ENCODE measurements at regions not wholly inside any gene's neighbourhood (a gene's known extent, or its start where the extent isn't known, plus 50 kb on each side); places are given as distances from the start of the nearest gene placed in this dataset.
A peak's percentile ranks its signal among the peaks of the same experiment; 100 is the strongest.
"Not testable (repeated sequence)": the region's sequence is repeated elsewhere in the genome, so short reads cannot be mapped to it uniquely, and the experiment has no call there.

DNA sequence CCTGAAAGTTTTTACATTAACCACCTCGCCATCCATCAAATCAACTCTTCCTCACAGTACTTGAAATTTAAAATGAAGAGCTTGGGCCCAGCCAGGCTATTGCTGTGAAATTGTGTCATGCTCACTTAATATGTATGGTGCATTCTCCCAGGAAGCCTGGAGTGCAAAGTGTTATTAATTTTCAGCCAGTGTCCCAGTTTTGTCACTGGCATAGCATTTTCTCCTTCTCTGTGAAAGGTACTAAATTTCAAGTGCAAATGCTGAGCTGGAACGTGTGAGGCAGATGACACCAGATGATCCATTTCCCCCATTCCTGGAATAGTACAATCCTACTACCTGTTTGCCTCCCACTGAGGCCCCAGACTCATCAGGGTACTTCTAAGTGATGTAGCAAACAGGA lies 397.6 kb upstream of the ACTBL2 start:
- H3K4me1 ChIP-seq, result no peaks in the 10 kb centered on the region

DNA sequence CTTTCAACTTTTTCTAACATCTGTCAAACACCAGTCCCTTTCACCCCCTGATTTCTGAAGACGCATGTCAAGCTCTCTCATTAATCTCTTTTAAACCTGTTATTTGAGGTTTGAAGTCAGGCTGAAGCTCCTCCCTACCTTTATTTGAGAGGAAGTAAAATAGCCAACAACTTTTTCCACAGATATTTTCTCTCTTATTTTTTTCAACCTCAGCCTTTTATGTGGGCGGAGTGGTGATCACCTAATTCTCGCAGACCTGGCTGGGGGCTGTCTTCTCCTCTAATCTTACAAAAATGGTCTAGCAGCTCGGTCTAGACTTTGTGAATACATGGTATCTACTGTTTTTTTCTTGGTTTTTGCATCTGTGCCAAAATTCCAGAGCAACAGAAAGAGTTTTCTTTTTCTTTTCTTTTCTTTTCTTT lies 395.7 kb upstream of the ACTBL2 start:
- H3K27me3 ChIP-seq (ENCODE audit: low read depth), result no peaks in the 10 kb centered on the region
- no peaks in the 10 kb centered on the region for H3K4me1 ChIP-seq
- intact Hi-C loops (cut with micrococcal nuclease), result no loop called here
- H3K9me3 ChIP-seq (replicated peaks), result no peaks in the 10 kb centered on the region
- TF ChIP-seq CTCF (IDR thresholded peaks at IDR 0.05; ENCODE audit: borderline replicate concordance), result no peak
- no peak for DNase-seq
- H3K27ac ChIP-seq (replicated peaks), result no peak overlapping the region
- H3K36me3 ChIP-seq, result no peaks in the 10 kb centered on the region
- H3K4me3 ChIP-seq, result no peak overlapping the region

More for the DNA sequence above, 397.6 kb upstream of the ACTBL2 start:
- H3K36me3 ChIP-seq, result no peaks in the 10 kb centered on the region
- no peak for TF ChIP-seq CTCF (IDR thresholded peaks at IDR 0.05; ENCODE audit: borderline replicate concordance)
- DNase-seq, result no peak
- no peak overlapping the region for H3K27ac ChIP-seq (replicated peaks)
- no peaks in the 10 kb centered on the region for H3K27me3 ChIP-seq (ENCODE audit: low read depth)
- H3K9me3 ChIP-seq (replicated peaks), result no peaks in the 10 kb centered on the region
- no peak overlapping the region for H3K4me3 ChIP-seq
- intact Hi-C loops (cut with micrococcal nuclease), result loop anchor here (5.0 kb wide), 1 partner anchor 103 kb away; no protein-coding TSS in a partner anchor

- no peak overlapping the region for H3K4me3 ChIP-seq
- DNase-seq, result no peak
- peaks cover 6% of the 10 kb centered on the region for H3K9me3 ChIP-seq (replicated peaks)
- H3K27me3 ChIP-seq (ENCODE audit: low read depth), result no peaks in the 10 kb centered on the region
- intact Hi-C loops (cut with micrococcal nuclease), result no loop called here
- no peak for TF ChIP-seq CTCF (IDR thresholded peaks at IDR 0.05; ENCODE audit: borderline replicate concordance)
- H3K27ac ChIP-seq (replicated peaks), result no peak overlapping the region
- no peaks in the 10 kb centered on the region for H3K4me1 ChIP-seq
- H3K36me3 ChIP-seq, result no peaks in the 10 kb centered on the region
Observed at GRCh38 chr5:57871496-57871895, 388.9 kb upstream of the ACTBL2 start.

DNA sequence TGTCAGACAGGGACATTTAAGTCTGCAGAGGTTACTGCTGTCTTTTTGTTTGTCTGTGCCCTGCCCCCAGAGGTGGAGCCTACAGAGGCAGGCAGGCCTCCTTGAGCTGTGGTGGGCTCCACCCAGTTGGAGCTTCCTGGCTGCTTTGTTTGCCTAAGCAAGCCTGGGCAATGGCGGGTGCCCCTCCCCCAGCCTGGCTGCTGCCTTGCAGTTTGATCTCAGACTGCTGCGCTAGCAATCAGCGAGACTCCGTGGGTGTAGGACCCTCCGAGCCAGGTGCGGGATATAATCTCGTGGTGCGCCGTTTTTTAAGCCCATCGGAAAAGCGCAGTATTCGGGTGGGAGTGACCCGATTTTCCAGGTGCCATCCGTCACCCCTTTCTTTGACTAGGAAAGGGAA lies 387.7 kb upstream of the ACTBL2 start:
- H3K36me3 ChIP-seq; H3K4me1 ChIP-seq; intact Hi-C loops (cut with micrococcal nuclease); H3K9me3 ChIP-seq (replicated peaks); H3K4me3 ChIP-seq; DNase-seq; H3K27ac ChIP-seq (replicated peaks); H3K27me3 ChIP-seq (ENCODE audit: low read depth): not testable (repeated sequence)

DNA sequence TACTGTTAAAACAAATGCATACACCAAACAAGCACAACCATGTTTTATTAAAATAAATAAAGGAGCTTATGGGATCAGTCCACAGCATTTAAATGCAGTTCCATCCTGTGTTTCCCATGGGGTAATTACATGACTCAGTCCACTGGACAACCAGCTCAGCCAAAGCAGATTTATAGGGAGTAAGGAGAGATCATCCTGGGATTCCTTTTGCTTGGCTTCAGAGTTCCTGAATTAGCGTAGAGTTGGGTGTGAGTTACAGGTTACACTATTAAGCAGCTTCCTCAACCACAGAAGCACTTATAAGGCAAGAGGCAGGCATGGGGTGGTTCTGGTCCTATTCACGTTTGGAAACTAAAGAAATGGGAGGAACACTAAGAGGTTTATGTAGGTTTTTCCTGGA lies 381.1 kb upstream of the ACTBL2 start:
- Histone ChIP-seq H3K4me1 (peaks cover 14% of the 10 kb centered on the region), H3K27ac (replicated peaks) (no peak overlapping the region), H3K27me3 (ENCODE audit: low read depth) (no peaks in the 10 kb centered on the region), H3K4me3 (no peak overlapping the region), H3K36me3 (no peaks in the 10 kb centered on the region), H3K9me3 (replicated peaks) (no peaks in the 10 kb centered on the region)
- TF ChIP-seq CTCF (IDR thresholded peaks at IDR 0.05; ENCODE audit: borderline replicate concordance), result no peak
- no peak for DNase-seq
- intact Hi-C loops (cut with micrococcal nuclease), result no loop called here

GRCh38 chr5:57862942-57863341 lies 380.3 kb upstream of the ACTBL2 start:
- intact Hi-C loops (cut with micrococcal nuclease), result no loop called here
- H3K27me3 ChIP-seq (ENCODE audit: low read depth), result no peaks in the 10 kb centered on the region
- TF ChIP-seq CTCF (IDR thresholded peaks at IDR 0.05; ENCODE audit: borderline replicate concordance), result no peak
- no peaks in the 10 kb centered on the region for H3K9me3 ChIP-seq (replicated peaks)
- H3K27ac ChIP-seq (replicated peaks), result peak overlapping the region; percentile 62
- no peaks in the 10 kb centered on the region for H3K36me3 ChIP-seq
- peaks cover 14% of the 10 kb centered on the region for H3K4me1 ChIP-seq
- H3K4me3 ChIP-seq, result no peak overlapping the region
- no peak for DNase-seq
